ENCODE measurements at regions not wholly inside any gene's neighbourhood (a gene's known extent, or its start where the extent isn't known, plus 50 kb on each side); places are given as distances from the start of the nearest gene placed in this dataset.

DNA sequence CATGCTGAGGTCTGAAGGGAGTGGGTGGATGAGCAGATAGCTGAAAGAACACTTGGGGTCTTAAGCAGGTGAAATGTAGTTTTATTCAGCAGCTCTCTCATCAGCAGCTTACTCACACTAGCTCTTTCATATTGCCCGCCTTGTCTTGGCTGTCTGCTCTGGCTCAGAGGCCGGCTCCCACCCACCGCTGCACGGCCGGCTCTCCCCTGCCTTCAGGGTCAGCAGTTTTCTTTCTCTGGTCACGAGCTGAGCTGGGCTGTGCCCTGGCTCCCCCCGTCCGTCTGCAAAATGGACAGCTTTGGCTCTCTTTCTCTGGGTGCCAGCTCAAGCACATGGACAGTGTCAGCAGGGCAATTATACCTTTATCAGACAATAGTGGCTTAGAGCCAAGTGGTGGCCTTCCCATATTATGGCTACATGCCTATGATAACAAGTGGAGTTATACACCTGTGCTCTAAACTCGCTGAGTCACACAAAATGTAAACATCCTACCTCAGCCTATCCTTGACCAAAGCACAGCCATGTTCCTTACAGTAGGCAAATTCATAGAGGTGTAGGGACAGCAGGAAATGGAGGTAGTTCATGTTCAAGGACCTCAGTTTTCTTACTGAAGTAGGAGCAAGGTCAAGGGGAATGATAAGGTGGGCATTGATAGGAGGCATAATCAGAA is 224.8 kb downstream of the SOCS6 start:
- H3K36me3 ChIP-seq (replicated peaks) = no peaks in the 10 kb centered on the region
- in situ Hi-C loops (cut with MboI; ENCODE audit: low sequenced_read_pairs) = no loop called here
- H3K4me1 ChIP-seq = peaks cover 4% of the 10 kb centered on the region
- H3K27me3 ChIP-seq (ENCODE audit: low read depth) = no peaks in the 10 kb centered on the region; the same call in 1 of the 2 replicates
- no peaks in the 10 kb centered on the region for H3K9me3 ChIP-seq
- H3K4me3 ChIP-seq = no peak overlapping the region
- no peak for DNase-seq (ENCODE audit: low spot score in 2 of 2)

DNA sequence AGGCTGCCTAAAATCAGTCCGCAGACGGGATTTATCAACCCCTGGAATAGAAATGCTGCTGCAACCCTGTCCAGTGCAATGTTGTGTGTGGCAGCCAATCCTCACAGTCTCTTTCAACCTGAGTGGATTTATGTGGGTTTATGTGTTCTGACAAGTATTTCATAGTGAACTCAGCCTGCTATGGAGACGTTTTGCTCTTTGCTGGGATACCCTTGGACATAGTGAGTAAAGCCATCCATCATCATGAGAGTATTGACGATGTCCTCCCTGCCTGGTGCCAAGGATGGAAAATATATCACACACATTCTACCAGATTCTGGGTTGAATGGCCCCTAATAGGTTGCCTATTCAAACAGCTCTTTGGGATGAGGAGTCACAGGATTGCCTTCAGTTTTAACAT is 219.1 kb downstream of the SOCS6 start:
- in situ Hi-C loops (cut with MboI; ENCODE audit: low sequenced_read_pairs) = no loop called here
- no peak for DNase-seq (ENCODE audit: low spot score in 2 of 2)
- H3K27me3 ChIP-seq (ENCODE audit: low read depth) = no peaks in the 10 kb centered on the region; the same call in 1 of the 2 replicates
- no peaks in the 10 kb centered on the region for H3K9me3 ChIP-seq
- no peaks in the 10 kb centered on the region for H3K4me1 ChIP-seq
- H3K36me3 ChIP-seq (replicated peaks) = no peaks in the 10 kb centered on the region
- no peak overlapping the region for H3K4me3 ChIP-seq

DNA sequence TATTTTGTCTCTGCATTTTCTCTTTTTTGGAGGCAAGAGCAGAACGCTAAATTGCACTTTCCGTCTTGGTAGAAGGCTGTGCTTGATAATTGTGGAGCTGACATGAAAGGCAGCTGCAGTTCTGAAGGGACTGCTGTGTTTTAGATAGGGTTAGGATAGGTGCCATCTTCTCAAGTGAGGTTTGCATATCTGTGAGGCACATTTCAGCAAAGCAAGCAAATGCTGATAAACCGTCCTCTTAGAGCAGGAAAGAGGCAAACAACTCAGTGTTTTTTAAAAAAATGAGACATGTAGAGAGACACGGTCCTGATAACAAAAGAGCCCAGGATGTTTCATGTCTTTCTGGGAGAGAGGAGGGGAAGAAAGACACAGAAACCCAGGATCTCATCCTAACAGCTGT is 217.7 kb downstream of the SOCS6 start:
- Histone ChIP-seq H3K27me3 (ENCODE audit: low read depth) (no peaks in the 10 kb centered on the region; the same call in 1 of the 2 replicates), H3K4me3 (no peak overlapping the region), H3K36me3 (replicated peaks) (no peaks in the 10 kb centered on the region), H3K9me3 (no peaks in the 10 kb centered on the region), H3K4me1 (no peaks in the 10 kb centered on the region)
- in situ Hi-C loops (cut with MboI; ENCODE audit: low sequenced_read_pairs) = no loop called here
- no peak for DNase-seq (ENCODE audit: low spot score in 2 of 2)

DNA sequence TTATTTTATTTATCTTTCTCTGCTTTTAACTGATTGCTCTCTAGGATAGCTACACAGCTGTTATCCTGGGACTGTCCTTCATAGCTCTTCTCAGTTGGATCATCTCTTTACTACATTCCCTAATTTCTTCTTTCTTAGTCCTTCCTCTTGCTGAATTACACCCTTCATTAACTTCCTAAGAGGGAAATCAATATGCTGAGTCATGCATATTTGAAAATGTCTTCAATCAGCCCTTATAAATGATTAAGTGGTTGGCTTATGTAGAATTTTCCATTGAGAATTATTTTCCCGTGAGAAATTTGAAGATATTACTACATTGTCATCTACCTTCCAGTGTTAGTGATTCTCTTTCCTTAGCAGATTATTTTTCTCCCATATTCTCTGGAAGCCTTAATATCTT is 214.2 kb downstream of the SOCS6 start:
- H3K9me3 ChIP-seq = no peaks in the 10 kb centered on the region
- no peak overlapping the region for H3K4me3 ChIP-seq
- DNase-seq (ENCODE audit: low spot score in 2 of 2) = no peak
- H3K4me1 ChIP-seq = no peaks in the 10 kb centered on the region
- in situ Hi-C loops (cut with MboI; ENCODE audit: low sequenced_read_pairs) = no loop called here
- H3K36me3 ChIP-seq (replicated peaks) = no peaks in the 10 kb centered on the region
- H3K27me3 ChIP-seq (ENCODE audit: low read depth) = no peaks in the 10 kb centered on the region

DNA sequence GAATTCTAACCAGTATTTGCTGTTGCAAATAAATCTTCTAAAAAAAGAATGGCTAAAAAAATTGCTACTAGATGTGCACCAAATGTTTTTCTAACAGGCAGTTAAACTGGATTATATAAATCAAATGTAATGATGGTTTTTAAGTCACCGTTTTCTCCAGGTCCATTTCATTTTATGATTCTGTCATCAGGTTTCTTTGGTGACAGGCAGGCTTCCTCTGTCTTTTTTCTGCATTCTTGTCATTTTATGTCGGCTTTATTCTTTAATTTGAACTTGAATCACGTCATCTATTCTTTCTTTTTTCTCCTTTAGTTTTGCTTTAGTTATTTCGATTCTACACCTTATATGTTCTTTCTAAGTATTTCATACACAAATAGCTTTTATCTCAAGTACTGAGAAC is 212.5 kb downstream of the SOCS6 start:
- Histone ChIP-seq H3K36me3 (replicated peaks) (no peaks in the 10 kb centered on the region), H3K27me3 (ENCODE audit: low read depth) (no peaks in the 10 kb centered on the region), H3K4me3 (no peak overlapping the region), H3K4me1 (no peaks in the 10 kb centered on the region), H3K9me3 (no peaks in the 10 kb centered on the region)
- no peak for DNase-seq (ENCODE audit: low spot score in 2 of 2)
- in situ Hi-C loops (cut with MboI; ENCODE audit: low sequenced_read_pairs) = no loop called here

DNA sequence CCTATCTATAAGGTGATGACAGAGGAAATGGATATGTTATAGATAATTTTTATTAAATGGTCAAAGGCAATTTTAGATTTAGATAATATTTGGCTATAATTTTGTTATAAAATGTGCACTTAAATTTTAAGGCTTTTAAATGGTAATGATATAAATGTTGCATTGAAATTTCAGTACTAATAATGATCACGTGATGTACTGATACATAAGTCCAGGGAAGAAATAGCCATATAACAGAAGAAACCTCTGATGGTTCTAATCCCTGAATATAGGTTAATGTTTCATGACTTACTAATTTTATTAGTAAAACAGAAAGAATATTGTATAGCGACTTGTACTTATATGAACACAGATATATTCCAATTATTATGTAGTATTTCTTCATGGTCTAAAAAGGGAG is 211.9 kb downstream of the SOCS6 start:
- Histone ChIP-seq H3K4me1 (no peaks in the 10 kb centered on the region), H3K4me3 (no peak overlapping the region), H3K27me3 (ENCODE audit: low read depth) (no peaks in the 10 kb centered on the region), H3K36me3 (replicated peaks) (no peaks in the 10 kb centered on the region), H3K9me3 (no peaks in the 10 kb centered on the region)
- in situ Hi-C loops (cut with MboI; ENCODE audit: low sequenced_read_pairs) = no loop called here
- DNase-seq (ENCODE audit: low spot score in 2 of 2) = no peak

DNA sequence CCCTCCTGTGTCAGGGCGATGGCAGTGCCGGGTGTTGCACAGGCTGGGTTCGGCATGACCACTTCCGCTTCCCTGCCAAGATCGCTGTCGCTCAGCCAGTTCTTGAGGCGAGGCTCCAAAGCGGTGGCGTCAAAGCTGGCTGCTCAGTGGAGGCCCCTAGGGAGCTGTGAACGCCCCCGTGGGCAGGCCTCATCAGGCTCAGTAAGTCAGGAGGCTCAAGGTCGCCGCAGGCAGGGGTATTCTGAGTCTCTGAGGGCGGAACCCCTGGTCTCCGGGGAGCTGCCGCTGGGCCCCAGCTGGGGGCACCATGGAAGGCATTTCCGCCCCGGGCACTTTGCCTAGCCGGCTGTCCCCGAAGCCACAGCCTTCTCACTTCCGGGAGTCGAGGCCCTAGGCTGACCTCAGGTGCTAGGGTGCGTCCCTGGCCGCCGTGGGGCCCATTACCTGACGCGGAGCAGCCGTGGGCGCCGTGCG is 210.4 kb downstream of the SOCS6 start:
- in situ Hi-C loops (cut with MboI; ENCODE audit: low sequenced_read_pairs) = no loop called here
- DNase-seq (ENCODE audit: low spot score in 2 of 2) = no peak
- Histone ChIP-seq H3K36me3 (replicated peaks) (no peaks in the 10 kb centered on the region), H3K4me1 (no peaks in the 10 kb centered on the region), H3K4me3 (no peak overlapping the region), H3K27me3 (ENCODE audit: low read depth) (no peaks in the 10 kb centered on the region), H3K9me3 (no peaks in the 10 kb centered on the region)

DNA sequence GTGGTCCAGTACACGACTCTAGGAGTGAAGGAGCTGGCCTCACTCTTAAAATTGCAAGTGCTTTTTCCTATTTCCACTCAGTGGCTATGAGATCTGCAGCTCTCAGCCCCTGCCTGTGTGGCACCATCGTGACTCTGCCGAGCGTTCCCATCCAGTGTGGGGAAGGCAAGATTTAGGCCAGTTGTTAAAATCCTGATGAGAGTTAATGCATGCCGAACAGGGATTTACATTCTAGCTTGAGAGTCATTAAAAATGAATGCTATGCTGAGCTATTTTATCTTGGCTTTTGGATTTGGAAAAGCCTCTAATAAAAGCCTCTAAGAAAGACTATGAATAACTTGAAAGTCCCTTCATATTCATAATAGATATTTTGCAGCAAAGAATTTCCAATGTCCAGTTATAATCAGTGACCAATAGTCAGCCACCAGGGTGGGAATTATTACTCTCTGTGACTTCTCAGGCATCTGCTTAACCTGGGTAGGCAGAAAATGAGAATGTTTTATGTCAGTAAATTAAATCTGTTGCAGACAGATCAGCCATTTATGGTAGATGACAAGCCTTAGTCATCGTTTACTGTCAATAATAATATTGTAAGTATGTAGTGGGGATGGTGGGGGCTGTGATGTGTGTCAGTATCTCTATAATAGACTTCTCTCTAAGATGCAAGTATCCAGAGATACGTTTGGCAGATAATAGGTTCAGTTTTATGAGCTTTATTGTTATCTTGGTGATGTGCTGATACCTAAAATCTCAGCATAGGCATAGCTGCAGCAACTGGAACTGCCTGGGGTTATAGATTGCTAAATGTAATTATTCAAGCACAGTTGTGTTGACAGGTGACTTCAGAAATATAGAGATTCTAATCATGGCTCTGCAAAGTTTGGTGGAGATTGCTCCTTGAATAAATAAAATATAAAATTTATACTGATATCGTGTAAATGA is 207.8 kb downstream of the SOCS6 start:
- Histone ChIP-seq H3K36me3 (replicated peaks) (no peaks in the 10 kb centered on the region), H3K4me1 (no peaks in the 10 kb centered on the region), H3K9me3 (no peaks in the 10 kb centered on the region), H3K4me3 (no peak overlapping the region), H3K27me3 (ENCODE audit: low read depth) (no peaks in the 10 kb centered on the region)
- in situ Hi-C loops (cut with MboI; ENCODE audit: low sequenced_read_pairs) = no loop called here
- no peak for DNase-seq (ENCODE audit: low spot score in 2 of 2)

DNA sequence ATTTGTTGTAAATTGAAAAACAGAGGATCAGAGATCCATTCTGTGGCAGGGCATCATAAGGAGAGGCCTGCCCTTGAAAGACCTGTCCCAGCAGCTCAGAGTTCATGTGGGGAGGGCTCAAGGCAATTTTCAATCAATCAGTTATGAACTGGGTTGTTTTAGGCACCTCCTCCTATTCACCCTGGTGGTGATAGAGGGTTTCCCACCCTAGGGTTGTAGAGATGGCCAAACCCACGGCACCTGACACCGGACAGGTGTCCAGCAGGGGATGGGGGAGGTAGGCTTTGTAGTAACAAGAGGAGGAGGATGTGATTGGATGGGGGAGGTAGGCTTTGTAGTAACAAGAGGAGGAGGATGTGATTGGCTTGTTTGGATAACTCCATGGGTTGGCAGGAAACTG is 205.7 kb downstream of the SOCS6 start:
- DNase-seq (ENCODE audit: low spot score in 2 of 2) = no peak
- H3K36me3 ChIP-seq (replicated peaks) = no peaks in the 10 kb centered on the region
- no peaks in the 10 kb centered on the region for H3K4me1 ChIP-seq
- in situ Hi-C loops (cut with MboI; ENCODE audit: low sequenced_read_pairs) = no loop called here
- no peak overlapping the region for H3K4me3 ChIP-seq
- no peaks in the 10 kb centered on the region for H3K27me3 ChIP-seq (ENCODE audit: low read depth)
- H3K9me3 ChIP-seq = no peaks in the 10 kb centered on the region

DNA sequence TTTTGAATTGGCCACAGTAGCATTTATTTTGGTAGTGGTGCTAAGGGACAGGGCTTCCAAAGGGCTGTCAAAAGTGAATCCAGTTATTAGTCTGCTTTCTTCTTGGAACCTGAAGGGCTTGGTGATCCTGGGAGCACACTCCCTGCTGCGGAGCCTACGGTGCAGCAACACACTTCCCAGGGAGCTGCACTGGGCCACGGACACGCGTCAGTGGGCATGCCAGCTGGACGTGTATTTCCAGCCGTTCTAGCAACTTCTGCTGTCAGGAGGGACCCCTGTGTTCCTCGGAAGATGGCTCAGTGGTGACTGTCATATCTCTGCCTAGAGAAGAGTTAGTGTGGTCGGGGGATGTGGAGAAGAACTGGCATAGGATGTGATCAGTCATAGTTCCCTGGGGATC is 204.6 kb downstream of the SOCS6 start:
- no peak for DNase-seq (ENCODE audit: low spot score in 2 of 2)
- Histone ChIP-seq H3K9me3 (no peaks in the 10 kb centered on the region), H3K36me3 (replicated peaks) (no peaks in the 10 kb centered on the region), H3K4me1 (no peaks in the 10 kb centered on the region), H3K27me3 (ENCODE audit: low read depth) (no peaks in the 10 kb centered on the region), H3K4me3 (no peak overlapping the region)
- in situ Hi-C loops (cut with MboI; ENCODE audit: low sequenced_read_pairs) = no loop called here

DNA sequence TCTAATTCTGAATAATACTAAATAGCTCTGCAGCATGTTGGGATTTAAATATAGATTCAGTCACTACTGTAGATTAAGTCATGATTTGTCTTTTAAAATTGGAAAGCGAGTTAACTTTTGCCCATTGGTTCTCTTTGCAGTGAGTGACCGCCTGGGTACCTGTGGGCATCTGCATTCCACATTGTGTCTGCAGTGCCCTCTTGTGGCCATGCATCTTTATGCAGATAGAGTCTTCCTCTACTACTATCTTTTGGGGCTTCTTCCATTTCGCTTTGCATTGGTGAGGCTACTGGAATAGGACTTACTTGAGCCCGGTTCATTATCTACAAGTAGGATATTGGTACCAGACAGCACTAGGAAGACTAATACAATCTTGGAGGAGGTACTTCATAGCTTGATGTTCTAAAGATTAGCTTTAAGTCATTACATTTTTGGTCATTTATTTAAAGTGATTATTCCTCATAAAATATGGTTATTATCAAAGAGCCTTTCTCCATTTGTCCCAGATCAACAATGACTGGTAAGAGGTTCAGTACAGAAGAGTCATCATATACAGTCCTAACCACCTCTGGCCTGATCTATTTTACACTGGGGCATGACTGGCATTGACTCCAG is 203.0 kb downstream of the SOCS6 start:
- Histone ChIP-seq H3K4me3 (no peak overlapping the region), H3K4me1 (no peaks in the 10 kb centered on the region), H3K27me3 (ENCODE audit: low read depth) (no peaks in the 10 kb centered on the region), H3K36me3 (replicated peaks) (no peaks in the 10 kb centered on the region), H3K9me3 (no peaks in the 10 kb centered on the region)
- peak; percentile 46 to 77 for DNase-seq (ENCODE audit: low spot score in 2 of 2)
- in situ Hi-C loops (cut with MboI; ENCODE audit: low sequenced_read_pairs) = no loop called here

DNA sequence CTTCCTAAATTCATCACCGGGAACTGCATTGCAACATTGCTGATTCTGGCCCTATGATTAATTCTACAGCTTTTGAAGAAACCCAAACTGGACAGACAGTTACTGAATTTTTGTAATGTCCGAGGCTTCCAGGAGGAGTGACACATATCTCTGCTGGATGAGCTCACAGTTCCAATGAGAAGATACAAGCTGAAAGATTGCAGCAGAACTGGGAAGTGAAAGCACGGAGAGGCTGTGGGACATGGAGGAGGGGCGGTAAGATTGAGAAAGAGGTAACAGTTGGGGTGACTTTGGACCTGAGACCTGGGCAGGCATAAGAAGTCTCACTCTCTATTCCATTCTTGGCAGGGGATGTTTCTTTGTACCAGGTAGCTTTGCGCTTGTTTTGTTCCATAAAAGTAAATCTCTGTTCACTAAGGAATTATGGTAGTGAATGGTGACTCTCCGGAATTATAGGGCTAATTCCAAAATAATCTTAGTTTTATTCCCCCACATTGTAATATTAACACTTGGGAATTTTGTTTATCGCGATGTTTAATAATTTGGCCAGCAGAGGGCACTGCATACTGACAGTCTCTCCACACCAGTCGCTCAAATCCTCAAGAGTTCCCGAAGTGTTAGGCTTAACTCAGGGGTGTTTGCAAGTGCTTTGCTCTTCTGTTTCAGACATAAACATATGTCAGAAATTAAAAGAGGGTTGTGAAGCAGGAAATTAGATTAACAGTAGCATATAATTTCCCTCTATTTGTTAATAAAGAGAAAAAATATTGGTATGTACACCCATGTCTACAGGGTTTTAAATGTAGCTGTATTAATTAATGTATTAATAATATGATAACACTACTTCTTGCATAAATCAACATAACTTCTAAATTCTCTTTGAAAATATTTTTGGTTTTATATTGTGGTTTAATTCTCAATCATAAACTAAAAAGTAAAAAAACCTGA is 201.4 kb downstream of the SOCS6 start:
- in situ Hi-C loops (cut with MboI; ENCODE audit: low sequenced_read_pairs) = no loop called here
- Histone ChIP-seq H3K9me3 (no peaks in the 10 kb centered on the region), H3K4me1 (no peaks in the 10 kb centered on the region), H3K4me3 (no peak overlapping the region), H3K27me3 (ENCODE audit: low read depth) (no peaks in the 10 kb centered on the region; the same call in 1 of the 2 replicates), H3K36me3 (replicated peaks) (no peaks in the 10 kb centered on the region)
- DNase-seq (ENCODE audit: low spot score in 2 of 2) = peak; percentile 39 to 61

DNA sequence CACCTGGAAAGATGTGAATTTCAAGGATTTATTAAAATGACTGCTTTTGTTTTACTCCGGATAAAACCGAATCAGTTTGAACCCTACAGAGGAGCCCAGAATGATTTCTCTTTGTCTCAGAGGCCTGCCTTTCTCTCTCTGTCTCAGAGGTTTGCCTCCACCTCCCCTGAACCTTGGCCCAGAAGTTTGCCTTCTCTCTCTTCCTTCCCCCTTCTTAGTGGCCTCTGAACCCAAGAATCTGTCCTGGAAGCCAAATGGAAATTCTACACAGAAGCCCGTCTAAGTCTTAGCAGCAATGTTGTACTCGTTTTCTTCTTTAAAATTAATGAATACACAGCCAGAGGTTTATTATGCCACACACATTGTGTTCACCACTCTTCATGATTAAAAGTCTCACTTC is 200.7 kb downstream of the SOCS6 start:
- no peaks in the 10 kb centered on the region; the same call in 1 of the 2 replicates for H3K27me3 ChIP-seq (ENCODE audit: low read depth)
- no peak for DNase-seq (ENCODE audit: low spot score in 2 of 2)
- H3K36me3 ChIP-seq (replicated peaks) = no peaks in the 10 kb centered on the region
- no peaks in the 10 kb centered on the region for H3K9me3 ChIP-seq
- H3K4me1 ChIP-seq = no peaks in the 10 kb centered on the region
- in situ Hi-C loops (cut with MboI; ENCODE audit: low sequenced_read_pairs) = no loop called here
- no peak overlapping the region for H3K4me3 ChIP-seq
